ENCODE measurements at regions not wholly inside any gene's neighbourhood (a gene's known extent, or its start where the extent isn't known, plus 50 kb on each side); places are given as distances from the start of the nearest gene placed in this dataset.

DNA sequence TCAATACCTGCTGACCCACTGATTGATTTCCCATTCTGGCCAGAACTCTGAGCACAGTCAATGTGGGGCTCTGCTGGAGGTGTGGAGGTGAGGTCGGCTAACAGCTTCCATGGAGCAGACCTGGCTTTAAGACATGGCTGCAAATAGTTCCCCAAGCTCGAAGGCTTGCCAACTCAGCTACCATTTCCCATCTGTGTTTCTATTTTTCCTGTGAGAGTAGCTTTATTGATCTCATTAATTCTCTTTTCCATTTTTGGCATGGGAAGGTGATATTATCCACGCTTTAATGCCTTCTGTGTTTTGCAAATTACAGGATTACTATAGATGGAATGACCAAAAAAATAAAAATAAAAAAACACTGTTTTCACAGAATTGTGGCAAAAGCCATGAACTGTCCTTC is 151.6 kb upstream of the XYLT1 start:
- TF ChIP-seq, protein P1, sequence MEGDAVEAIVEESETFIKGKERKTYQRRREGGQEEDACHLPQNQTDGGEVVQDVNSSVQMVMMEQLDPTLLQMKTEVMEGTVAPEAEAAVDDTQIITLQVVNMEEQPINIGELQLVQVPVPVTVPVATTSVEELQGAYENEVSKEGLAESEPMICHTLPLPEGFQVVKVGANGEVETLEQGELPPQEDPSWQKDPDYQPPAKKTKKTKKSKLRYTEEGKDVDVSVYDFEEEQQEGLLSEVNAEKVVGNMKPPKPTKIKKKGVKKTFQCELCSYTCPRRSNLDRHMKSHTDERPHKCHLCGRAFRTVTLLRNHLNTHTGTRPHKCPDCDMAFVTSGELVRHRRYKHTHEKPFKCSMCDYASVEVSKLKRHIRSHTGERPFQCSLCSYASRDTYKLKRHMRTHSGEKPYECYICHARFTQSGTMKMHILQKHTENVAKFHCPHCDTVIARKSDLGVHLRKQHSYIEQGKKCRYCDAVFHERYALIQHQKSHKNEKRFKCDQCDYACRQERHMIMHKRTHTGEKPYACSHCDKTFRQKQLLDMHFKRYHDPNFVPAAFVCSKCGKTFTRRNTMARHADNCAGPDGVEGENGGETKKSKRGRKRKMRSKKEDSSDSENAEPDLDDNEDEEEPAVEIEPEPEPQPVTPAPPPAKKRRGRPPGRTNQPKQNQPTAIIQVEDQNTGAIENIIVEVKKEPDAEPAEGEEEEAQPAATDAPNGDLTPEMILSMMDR (conservative IDR thresholded peaks at IDR 0.05; ENCODE audit: low read length), result no peak
- TF ChIP-seq EZH2phosphoT487 (IDR thresholded peaks at IDR 0.05; ENCODE audit: borderline replicate concordance, low read depth, low read length), result no peak
